Activated naive CD8-positive, alpha-beta T cell treated with anti-CD3 and anti-CD28 coated beads, Interleukin-2, amount 50 U/mL, for 24 hours (primary cell): ENCODE measurements at regions not wholly inside any gene's neighbourhood (a gene's known extent, or its start where the extent isn't known, plus 50 kb on each side); places are given as distances from the start of the nearest gene placed in this dataset.

Experiments used
- ATAC-seq: fragments of 150-1000 bp; cut with Tn5 transposase; one replicate; pipeline ENCODE4 v1.10.0; 2021
- DNase-seq: peaks from one replicate; pipeline ENCODE4 v3.0.0; 2021
- H3K27ac Mint-ChIP-seq: one replicate; pipeline ENCODE4 v1.8.0; 2021; ENCODE audit warnings: mild to moderate bottlenecking, mixed read lengths
- H3K27me3 Mint-ChIP-seq: one replicate; pipeline ENCODE4 v1.8.0; 2021; ENCODE audit warnings: mixed read lengths
- H3K36me3 Mint-ChIP-seq: one replicate; pipeline ENCODE4 v1.8.0; 2021; ENCODE audit warnings: low read depth, mixed read lengths
- H3K4me1 Mint-ChIP-seq: one replicate; pipeline ENCODE4 v1.8.0; 2021; ENCODE audit warnings: mixed read lengths
- H3K4me3 Mint-ChIP-seq: one replicate; pipeline ENCODE4 v1.8.0; 2021; ENCODE audit warnings: mild to moderate bottlenecking, moderate library complexity, mixed read lengths
- H3K9me3 Mint-ChIP-seq: one replicate; pipeline ENCODE4 v1.8.0; 2021; ENCODE audit warnings: mixed read lengths

GRCh38 chr3:28013864-28014473, 227.4 kb upstream of the CMC1 start:
- peak overlapping the region; percentile 12 for H3K27ac Mint-ChIP-seq
- no peak overlapping the region for H3K4me3 Mint-ChIP-seq
- no peaks in the 10 kb centered on the region for H3K9me3 Mint-ChIP-seq
- no peaks in the 10 kb centered on the region for H3K27me3 Mint-ChIP-seq
- H3K4me1 Mint-ChIP-seq = peaks cover 3% of the 10 kb centered on the region
- ATAC-seq (no peak), DNase-seq (no peak)
- no peaks in the 10 kb centered on the region for H3K36me3 Mint-ChIP-seq

DNA sequence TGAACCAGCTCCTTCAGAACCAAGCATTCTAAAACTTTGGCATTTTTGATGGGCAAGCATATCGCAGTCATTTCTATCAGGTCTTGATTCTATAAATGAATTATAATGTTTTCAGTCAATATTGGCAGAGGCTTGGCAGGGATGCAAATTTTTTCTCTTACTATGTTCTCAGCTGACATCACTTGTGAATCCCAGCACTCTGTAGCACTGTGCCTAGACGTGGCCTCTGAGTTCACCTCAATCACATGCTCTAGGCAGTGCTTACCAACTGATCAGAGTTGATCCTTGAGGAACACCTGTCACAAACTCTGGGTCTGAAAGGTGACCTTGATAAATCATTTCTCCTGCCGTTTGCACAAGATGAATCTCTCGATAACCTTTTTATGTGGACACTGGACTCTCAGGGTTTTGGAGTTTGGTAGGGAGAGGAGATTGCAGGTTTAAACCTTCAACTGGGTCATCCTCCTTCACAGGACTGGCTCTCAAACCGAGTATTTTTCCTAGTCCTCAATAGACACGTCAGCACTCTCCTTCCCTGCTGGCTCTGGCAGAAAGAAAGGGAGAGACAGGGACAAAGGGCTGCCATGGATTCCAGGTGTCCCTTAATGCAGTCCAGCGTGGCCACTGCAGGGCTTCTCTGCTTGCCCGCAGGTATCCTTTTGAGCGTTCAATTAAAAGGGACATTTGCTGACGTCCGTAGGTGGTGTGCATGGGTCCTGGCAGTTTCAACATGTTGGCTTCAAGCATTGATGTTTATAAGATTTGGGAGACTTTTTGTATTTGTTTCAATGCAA, 222.3 kb upstream of the CMC1 start:
- H3K4me3 Mint-ChIP-seq = no peak overlapping the region
- no peak for DNase-seq
- no peaks in the 10 kb centered on the region for H3K27me3 Mint-ChIP-seq
- H3K27ac Mint-ChIP-seq = no peak overlapping the region
- ATAC-seq = no peak
- peaks cover 6% of the 10 kb centered on the region for H3K36me3 Mint-ChIP-seq
- H3K4me1 Mint-ChIP-seq = peaks cover 4% of the 10 kb centered on the region
- H3K9me3 Mint-ChIP-seq = peaks cover 10% of the 10 kb centered on the region

- Mint-ChIP-seq H3K36me3 (peaks cover 7% of the 10 kb centered on the region), H3K27me3 (no peaks in the 10 kb centered on the region), H3K4me3 (no peak overlapping the region), H3K27ac (no peak overlapping the region), H3K9me3 (peaks cover 11% of the 10 kb centered on the region), H3K4me1 (peaks cover 4% of the 10 kb centered on the region)
- ATAC-seq (no peak), DNase-seq (no peak)
Measured at GRCh38 chr3:28019740-28020139, 221.7 kb upstream of the CMC1 start.

- peaks cover 20% of the 10 kb centered on the region for H3K9me3 Mint-ChIP-seq
- H3K4me3 Mint-ChIP-seq = no peak overlapping the region
- H3K4me1 Mint-ChIP-seq = peaks cover 4% of the 10 kb centered on the region
- no peaks in the 10 kb centered on the region for H3K27me3 Mint-ChIP-seq
- ATAC-seq = no peak
- H3K36me3 Mint-ChIP-seq = peaks cover 8% of the 10 kb centered on the region
- H3K27ac Mint-ChIP-seq = no peak overlapping the region
- DNase-seq = no peak
Measured at GRCh38 chr3:28022916-28023315, 218.5 kb upstream of the CMC1 start.

GRCh38 chr3:28028554-28028953, 212.9 kb upstream of the CMC1 start:
- no peaks in the 10 kb centered on the region for H3K4me1 Mint-ChIP-seq
- H3K27ac Mint-ChIP-seq = no peak overlapping the region
- no peak for ATAC-seq
- H3K9me3 Mint-ChIP-seq = peaks cover 28% of the 10 kb centered on the region
- peaks cover 12% of the 10 kb centered on the region for H3K36me3 Mint-ChIP-seq
- no peak overlapping the region for H3K4me3 Mint-ChIP-seq
- H3K27me3 Mint-ChIP-seq = no peaks in the 10 kb centered on the region
- DNase-seq = no peak

DNA sequence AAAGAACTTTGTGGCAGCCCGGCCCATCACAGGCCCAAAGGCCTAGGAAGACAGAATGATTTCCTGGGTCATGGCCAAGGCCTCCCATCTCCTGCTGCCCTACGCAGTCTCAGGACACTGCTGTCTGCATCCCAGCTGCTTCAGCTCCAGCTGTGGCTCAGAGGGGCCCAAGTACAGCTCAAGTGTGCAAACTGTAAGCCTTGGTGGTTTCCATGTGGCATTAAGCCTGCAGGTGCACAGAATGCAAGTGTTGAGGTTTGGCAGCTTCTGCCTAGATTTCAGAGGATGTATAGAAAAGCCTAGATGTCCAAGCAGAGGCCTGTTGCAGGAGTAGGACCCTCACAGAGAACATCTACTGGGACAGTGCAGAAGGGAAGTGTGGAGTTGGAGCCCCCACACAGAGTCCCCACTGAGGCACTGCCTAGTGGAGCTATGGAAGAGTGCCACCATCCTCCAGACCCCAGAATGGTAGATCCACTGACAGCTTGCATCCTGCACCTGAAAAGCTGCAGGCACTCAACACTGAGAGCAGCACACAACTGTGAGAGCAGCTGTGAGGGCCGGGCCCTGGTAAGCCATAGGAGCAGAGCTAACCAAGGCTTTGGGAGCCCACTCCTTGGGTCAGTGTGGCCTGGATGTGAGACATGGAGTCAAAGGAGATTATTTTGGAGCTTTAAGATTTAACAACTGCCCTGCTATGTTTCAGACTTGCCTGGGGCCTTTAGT, 208.2 kb upstream of the CMC1 start:
- Mint-ChIP-seq H3K4me3 (no peak overlapping the region), H3K27me3 (peaks cover 2% of the 10 kb centered on the region), H3K9me3 (peaks cover 16% of the 10 kb centered on the region), H3K4me1 (peaks cover 25% of the 10 kb centered on the region), H3K27ac (no peak overlapping the region), H3K36me3 (peaks cover 5% of the 10 kb centered on the region)
- DNase-seq (no peak), ATAC-seq (no peak)

- Mint-ChIP-seq H3K27ac (peak overlapping the region; percentile 12), H3K27me3 (peaks cover 2% of the 10 kb centered on the region), H3K9me3 (peaks cover 12% of the 10 kb centered on the region), H3K36me3 (peaks cover 5% of the 10 kb centered on the region), H3K4me3 (no peak overlapping the region), H3K4me1 (peaks cover 25% of the 10 kb centered on the region)
- peak; percentile 77 for ATAC-seq
- no peak for DNase-seq
Measured at GRCh38 chr3:28036599-28037575, 204.5 kb upstream of the CMC1 start.

DNA sequence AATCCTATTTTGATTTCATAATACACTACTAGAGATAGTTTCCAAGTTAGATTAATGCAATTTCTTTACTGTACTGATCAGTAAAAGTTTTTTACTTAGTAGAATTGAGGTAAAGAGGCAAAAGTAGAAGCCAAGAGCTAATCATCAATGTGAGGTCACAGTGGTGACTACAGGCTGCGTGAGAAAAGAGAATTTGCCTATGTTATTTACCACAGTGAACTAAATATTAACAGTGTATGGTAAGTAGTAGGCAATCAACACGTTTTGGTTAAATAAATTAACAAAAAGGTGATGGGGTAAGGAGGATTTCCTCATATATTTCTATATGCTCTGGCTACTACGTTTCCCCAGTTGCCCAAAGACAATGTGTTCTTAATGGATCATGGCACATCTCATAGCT, 202.2 kb upstream of the CMC1 start:
- peaks cover 25% of the 10 kb centered on the region for H3K4me1 Mint-ChIP-seq
- H3K9me3 Mint-ChIP-seq = no peaks in the 10 kb centered on the region
- no peak for ATAC-seq
- no peak overlapping the region for H3K4me3 Mint-ChIP-seq
- no peak overlapping the region for H3K27ac Mint-ChIP-seq
- peaks cover 2% of the 10 kb centered on the region for H3K27me3 Mint-ChIP-seq
- H3K36me3 Mint-ChIP-seq = peaks cover 2% of the 10 kb centered on the region
- no peak for DNase-seq

DNA sequence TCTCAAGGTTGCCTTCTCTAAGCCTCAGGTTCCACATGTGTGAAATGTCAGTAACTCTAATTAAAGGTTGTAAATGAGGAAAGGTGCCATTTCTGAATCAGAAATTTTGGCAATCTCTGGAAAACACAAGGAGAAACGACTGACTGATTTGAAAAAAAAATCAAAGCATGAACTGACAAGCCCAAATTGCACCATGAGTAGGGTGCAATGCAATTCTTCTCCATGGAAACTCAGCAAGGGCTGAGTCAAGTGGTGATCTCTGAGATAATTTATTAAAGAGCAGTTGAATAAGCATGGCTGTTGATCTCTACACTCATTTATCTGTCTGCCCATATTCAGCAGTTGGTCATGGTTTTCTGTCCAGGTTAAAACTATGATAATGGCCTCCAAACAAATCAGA, 201.6 kb upstream of the CMC1 start:
- peaks cover 2% of the 10 kb centered on the region for H3K27me3 Mint-ChIP-seq
- H3K4me1 Mint-ChIP-seq = peaks cover 24% of the 10 kb centered on the region
- H3K36me3 Mint-ChIP-seq = no peaks in the 10 kb centered on the region
- H3K9me3 Mint-ChIP-seq = no peaks in the 10 kb centered on the region
- no peak overlapping the region for H3K27ac Mint-ChIP-seq
- no peak overlapping the region for H3K4me3 Mint-ChIP-seq
- ATAC-seq (no peak), DNase-seq (no peak)

DNA sequence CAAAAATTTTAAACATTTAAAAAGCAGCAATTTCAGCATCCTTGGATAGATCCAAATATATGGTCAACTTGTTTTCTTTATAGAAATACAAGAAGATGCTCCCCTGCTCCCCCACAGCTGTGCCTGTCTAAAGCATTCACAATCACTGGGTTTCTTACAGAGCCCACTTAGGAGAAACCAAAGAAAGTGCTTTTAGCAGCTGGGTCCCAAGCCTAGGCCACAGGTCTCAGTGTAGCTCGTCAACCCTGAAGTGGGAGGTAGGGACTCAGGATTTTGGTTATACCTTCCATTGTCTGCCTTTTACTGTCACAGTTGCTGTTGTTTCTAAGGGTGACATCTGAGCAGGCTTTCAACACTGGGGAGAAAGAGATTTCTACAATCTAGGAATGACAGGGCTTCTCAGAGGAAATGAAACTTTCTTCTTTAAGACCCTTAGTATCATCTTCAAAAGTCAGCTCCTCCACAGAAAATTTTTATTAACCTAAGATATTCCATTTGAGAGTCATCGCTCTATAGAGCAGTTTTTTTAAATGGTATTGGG, 199.3 kb upstream of the CMC1 start:
- ATAC-seq = no peak
- Mint-ChIP-seq H3K27me3 (peaks cover 2% of the 10 kb centered on the region), H3K9me3 (no peaks in the 10 kb centered on the region), H3K27ac (no peak overlapping the region), H3K4me1 (peaks cover 5% of the 10 kb centered on the region), H3K36me3 (no peaks in the 10 kb centered on the region), H3K4me3 (no peak overlapping the region)
- DNase-seq = no peak

- Mint-ChIP-seq H3K9me3 (no peaks in the 10 kb centered on the region), H3K27me3 (no peaks in the 10 kb centered on the region), H3K27ac (no peak overlapping the region), H3K4me3 (no peak overlapping the region), H3K36me3 (no peaks in the 10 kb centered on the region), H3K4me1 (peaks cover 5% of the 10 kb centered on the region)
- DNase-seq = no peak
- ATAC-seq = no peak
Measured at GRCh38 chr3:28042707-28043106, 198.7 kb upstream of the CMC1 start.

GRCh38 chr3:28050120-28050519, 191.3 kb upstream of the CMC1 start:
- peak; percentile 58 for ATAC-seq
- Mint-ChIP-seq H3K27ac (peak overlapping the region; percentile 77), H3K4me3 (no peak overlapping the region), H3K4me1 (peaks cover 45% of the 10 kb centered on the region), H3K9me3 (no peaks in the 10 kb centered on the region), H3K27me3 (peaks cover 3% of the 10 kb centered on the region), H3K36me3 (no peaks in the 10 kb centered on the region)
- DNase-seq = no peak

GRCh38 chr3:28050885-28051284, 190.5 kb upstream of the CMC1 start:
- no peaks in the 10 kb centered on the region for H3K36me3 Mint-ChIP-seq
- H3K9me3 Mint-ChIP-seq = no peaks in the 10 kb centered on the region
- ATAC-seq (peak; percentile 80), DNase-seq (peak; percentile 43)
- peak overlapping the region; percentile 77 for H3K27ac Mint-ChIP-seq
- peak overlapping the region; percentile 27 for H3K4me3 Mint-ChIP-seq
- peaks cover 43% of the 10 kb centered on the region for H3K4me1 Mint-ChIP-seq
- peaks cover 3% of the 10 kb centered on the region for H3K27me3 Mint-ChIP-seq

DNA sequence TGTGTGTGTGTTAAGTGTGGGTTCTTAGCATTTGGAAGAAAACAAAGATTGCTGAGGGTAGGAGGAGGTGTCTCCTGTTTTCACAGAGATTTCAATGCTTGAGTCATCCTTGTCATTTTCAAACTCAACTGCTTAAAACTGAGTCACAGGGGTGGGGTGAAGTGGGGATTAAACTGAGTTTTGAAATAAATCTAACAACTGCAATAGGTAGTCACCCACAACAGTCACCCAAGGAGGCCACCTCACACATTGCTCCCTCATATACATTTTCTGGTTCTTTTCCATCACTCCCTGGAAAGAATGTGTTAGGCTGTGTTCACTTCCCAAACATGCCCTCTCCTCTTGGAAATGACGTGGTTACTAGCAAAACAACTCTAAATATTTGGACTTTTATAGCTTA, 187.7 kb upstream of the CMC1 start:
- ATAC-seq (peak; percentile 87), DNase-seq (peak; percentile 23)
- Mint-ChIP-seq H3K4me3 (no peak overlapping the region), H3K27me3 (peaks cover 8% of the 10 kb centered on the region), H3K36me3 (no peaks in the 10 kb centered on the region), H3K4me1 (peaks cover 43% of the 10 kb centered on the region), H3K9me3 (no peaks in the 10 kb centered on the region), H3K27ac (no peak overlapping the region)
